ENCODE measurements at regions not wholly inside any gene's neighbourhood (a gene's known extent, or its start where the extent isn't known, plus 50 kb on each side); places are given as distances from the start of the nearest gene placed in this dataset.

GRCh38 chr1:67627906-67628305 lies 57.1 kb upstream of the GADD45A start:
- TF ChIP-seq NR1H2 (CRISPR knock-in tag; IDR thresholded peaks at IDR 0.05) (no peak), CTCF (IDR thresholded peaks at IDR 0.05) (no peak), ZNF138 (CRISPR knock-in tag; conservative IDR thresholded peaks at IDR 0.05) (no peak)
- TF ChIP-seq, protein P1, sequence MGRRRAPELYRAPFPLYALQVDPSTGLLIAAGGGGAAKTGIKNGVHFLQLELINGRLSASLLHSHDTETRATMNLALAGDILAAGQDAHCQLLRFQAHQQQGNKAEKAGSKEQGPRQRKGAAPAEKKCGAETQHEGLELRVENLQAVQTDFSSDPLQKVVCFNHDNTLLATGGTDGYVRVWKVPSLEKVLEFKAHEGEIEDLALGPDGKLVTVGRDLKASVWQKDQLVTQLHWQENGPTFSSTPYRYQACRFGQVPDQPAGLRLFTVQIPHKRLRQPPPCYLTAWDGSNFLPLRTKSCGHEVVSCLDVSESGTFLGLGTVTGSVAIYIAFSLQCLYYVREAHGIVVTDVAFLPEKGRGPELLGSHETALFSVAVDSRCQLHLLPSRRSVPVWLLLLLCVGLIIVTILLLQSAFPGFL (CRISPR knock-in tag; IDR thresholded peaks at IDR 0.05; ENCODE audit: borderline replicate concordance) = no peak
- TF ChIP-seq, protein P2, sequence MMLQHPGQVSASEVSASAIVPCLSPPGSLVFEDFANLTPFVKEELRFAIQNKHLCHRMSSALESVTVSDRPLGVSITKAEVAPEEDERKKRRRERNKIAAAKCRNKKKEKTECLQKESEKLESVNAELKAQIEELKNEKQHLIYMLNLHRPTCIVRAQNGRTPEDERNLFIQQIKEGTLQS (CRISPR knock-in tag; conservative IDR thresholded peaks at IDR 0.05) = no peak
